Stomach (tissue), 8 donors: ENCODE measurements at regions not wholly inside any gene's neighbourhood (a gene's known extent, or its start where the extent isn't known, plus 50 kb on each side); places are given as distances from the start of the nearest gene placed in this dataset.

Experiments
- DNase-seq, 2 donors: peaks; one replicate each; pipeline versions ENCODE4 v3.0.0 to v3.0.0-alpha.2; 2013 to 2019
- H3K27ac ChIP-seq, 5 donors: fragments of 200-600 bp in 4 of 5; sonication (generic) in 4 of 5; one replicate each; pipeline ENCODE4 v1.5.1; 2013 to 2019; ENCODE audit warnings: mild to moderate bottlenecking in 1 of 5, moderate library complexity in 1 of 5
- H3K27me3 ChIP-seq, 3 donors: fragments of 200-600 bp; sonication (generic); one replicate each; pipeline ENCODE4 v1.5.1; 2017 to 2019; ENCODE audit warnings: mixed run types in 1 of 3
- H3K36me3 ChIP-seq, 4 donors: fragments of 200-600 bp; sonication (generic); 1 replicate in 3 of 4; 2 replicates in 1 of 4; pipeline ENCODE4 v1.5.1; 2016 to 2019
- H3K4me1 ChIP-seq, 4 donors: fragments of 200-600 bp; sonication (generic); one replicate each; pipeline ENCODE4 v1.5.1; 2016 to 2019
- H3K4me3 ChIP-seq, 4 donors: fragments of 200-600 bp; sonication (generic) in 3 of 4; one replicate each; pipeline ENCODE4 v1.5.1; 2016 to 2019; ENCODE audit warnings: mild to moderate bottlenecking in 1 of 4
- H3K9me3 ChIP-seq, 4 donors: fragments of 200-600 bp; sonication (generic); one replicate each; pipeline ENCODE4 v1.5.1; 2016 to 2019
- EP300 ChIP-seq: sonication (generic); formaldehyde crosslinking; IDR thresholded peaks from one replicate; pipeline ENCODE4 v1.6.1; 2017; ENCODE audit warnings: antibody characterized with exemption
- POLR2A ChIP-seq, 4 donors: fragments of 450-650 bp; IDR thresholded peaks; one replicate each; pipeline ENCODE4 v1.6.1; 2016; ENCODE audit warnings: antibody characterized with exemption in 4 of 4, control low read depth in 2 of 4, mild to moderate bottlenecking in 1 of 4, moderate library complexity in 1 of 4
- POLR2AphosphoS5 ChIP-seq, 3 donors: sonication (generic); formaldehyde crosslinking; IDR thresholded peaks; one replicate each; pipeline ENCODE4 v1.6.1; 2016; ENCODE audit warnings: antibody characterized with exemption in 3 of 3
- WGBS, 5 donors: extraction: QIAGEN DNeasy Blood & Tissue Kit in 3 of 5; methylation state at CpG; one replicate each; pipeline versions ENCODE4 v1.1.5 to v1.1.7; 2013 to 2018; 5-methylcytosine and 5-hydroxymethylcytosine counted together
- intact Hi-C: fragments of 100-400 bp; cut with DNase I; formaldehyde crosslinking; loops from one replicate; pipeline ENCODE4 v1.15.1; 2023; ENCODE audit warnings: low total_unique reads
- TF ChIP-seq, protein P1 (sequence below), 7 experiments: fragments of 450-650 bp in 4 of 7; fragments of 200-600 bp in 3 of 7; sonication (generic) in 3 of 7; IDR thresholded peaks; one replicate each; pipeline ENCODE4 v1.5.1; 2016 to 2019; ENCODE audit warnings: antibody characterized with exemption in 7 of 7, control low read depth in 2 of 7, mild to moderate bottlenecking in 1 of 7
- donor health status: healthy with polysubstance abuse.
- donor health status: Bipolar disorder and iron deficiency.
- donor health status: healthy.

DNA sequence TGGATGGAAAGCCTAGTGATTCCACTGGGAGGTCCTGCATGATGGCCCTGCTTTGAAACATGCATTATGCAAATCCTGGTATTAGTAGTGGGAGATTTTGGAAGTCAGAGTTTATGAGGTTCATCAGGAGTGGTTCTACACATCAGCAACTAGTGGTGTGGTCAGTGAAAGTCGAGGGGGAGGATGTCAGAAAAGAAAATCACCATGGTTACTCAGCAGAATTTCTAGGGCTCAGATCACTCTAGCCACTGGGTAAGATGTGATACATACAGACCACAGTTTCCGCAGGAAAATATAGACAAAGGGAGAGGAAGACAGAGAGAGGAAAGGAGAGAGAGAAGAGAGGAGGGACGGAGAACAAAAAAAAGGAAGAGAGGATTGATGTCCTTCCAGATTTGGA is 2100.7 kb upstream of the PIK3C3 start:
- H3K36me3 ChIP-seq, result no peaks in the 10 kb centered on the region
- no peaks in the 10 kb centered on the region for H3K4me1 ChIP-seq
- TF ChIP-seq EP300, result no peak
- TF ChIP-seq POLR2AphosphoS5 (IDR thresholded peaks at IDR 0.05), result no peak
- TF ChIP-seq, protein P1, sequence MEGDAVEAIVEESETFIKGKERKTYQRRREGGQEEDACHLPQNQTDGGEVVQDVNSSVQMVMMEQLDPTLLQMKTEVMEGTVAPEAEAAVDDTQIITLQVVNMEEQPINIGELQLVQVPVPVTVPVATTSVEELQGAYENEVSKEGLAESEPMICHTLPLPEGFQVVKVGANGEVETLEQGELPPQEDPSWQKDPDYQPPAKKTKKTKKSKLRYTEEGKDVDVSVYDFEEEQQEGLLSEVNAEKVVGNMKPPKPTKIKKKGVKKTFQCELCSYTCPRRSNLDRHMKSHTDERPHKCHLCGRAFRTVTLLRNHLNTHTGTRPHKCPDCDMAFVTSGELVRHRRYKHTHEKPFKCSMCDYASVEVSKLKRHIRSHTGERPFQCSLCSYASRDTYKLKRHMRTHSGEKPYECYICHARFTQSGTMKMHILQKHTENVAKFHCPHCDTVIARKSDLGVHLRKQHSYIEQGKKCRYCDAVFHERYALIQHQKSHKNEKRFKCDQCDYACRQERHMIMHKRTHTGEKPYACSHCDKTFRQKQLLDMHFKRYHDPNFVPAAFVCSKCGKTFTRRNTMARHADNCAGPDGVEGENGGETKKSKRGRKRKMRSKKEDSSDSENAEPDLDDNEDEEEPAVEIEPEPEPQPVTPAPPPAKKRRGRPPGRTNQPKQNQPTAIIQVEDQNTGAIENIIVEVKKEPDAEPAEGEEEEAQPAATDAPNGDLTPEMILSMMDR (IDR thresholded peaks at IDR 0.05), result no peak
- H3K27ac ChIP-seq, result no peak overlapping the region
- 56 to 73% (median 72%) methylated on average over 3 of the region's 3 CpGs for WGBS, 5 donors
- intact Hi-C loops, result no loop called here
- DNase-seq, result no peak
- no peaks in the 10 kb centered on the region for H3K27me3 ChIP-seq
- no peak overlapping the region for H3K4me3 ChIP-seq
- no peaks in the 10 kb centered on the region for H3K9me3 ChIP-seq

DNA sequence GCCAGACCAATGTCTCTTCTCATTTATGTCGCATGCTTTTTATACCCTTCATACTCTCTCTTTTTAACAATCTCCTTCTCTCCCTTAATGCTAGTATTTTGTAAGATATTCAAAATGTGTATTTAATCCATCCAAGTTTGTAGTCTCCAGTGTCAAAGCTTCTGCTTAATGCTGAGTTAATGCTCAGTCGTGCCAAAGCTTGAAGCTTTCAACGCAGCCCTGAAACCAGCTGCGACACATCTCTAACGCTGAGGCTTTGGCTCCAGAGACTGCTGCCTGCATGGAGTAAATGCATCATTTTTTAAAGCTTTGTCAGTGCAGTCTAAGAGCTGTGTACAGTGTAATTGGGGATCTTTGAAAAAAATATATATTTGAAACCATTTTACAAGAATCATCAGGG is 2108.8 kb upstream of the PIK3C3 start:
- H3K4me1 ChIP-seq, result peaks cover 0 to 9% (median 8%) of the 10 kb centered on the region in 4 donors
- intact Hi-C loops, result no loop called here
- TF ChIP-seq POLR2A (IDR thresholded peaks at IDR 0.05) (no peak), EP300 (no peak), POLR2AphosphoS5 (IDR thresholded peaks at IDR 0.05) (no peak)
- TF ChIP-seq, protein P1 (IDR thresholded peaks at IDR 0.05), result no peak
- H3K27me3 ChIP-seq, result peaks cover 0 to 9% (median 7%) of the 10 kb centered on the region in 3 donors
- H3K9me3 ChIP-seq, result no peaks in the 10 kb centered on the region
- no peak overlapping the region for H3K4me3 ChIP-seq
- no peak overlapping the region for H3K27ac ChIP-seq
- 46 to 79% (median 67%) methylated on average over 5 of the region's 5 CpGs for WGBS, 5 donors
- DNase-seq, result peak in 1 of 2 donors; percentile 90
- H3K36me3 ChIP-seq, result no peaks in the 10 kb centered on the region

DNA sequence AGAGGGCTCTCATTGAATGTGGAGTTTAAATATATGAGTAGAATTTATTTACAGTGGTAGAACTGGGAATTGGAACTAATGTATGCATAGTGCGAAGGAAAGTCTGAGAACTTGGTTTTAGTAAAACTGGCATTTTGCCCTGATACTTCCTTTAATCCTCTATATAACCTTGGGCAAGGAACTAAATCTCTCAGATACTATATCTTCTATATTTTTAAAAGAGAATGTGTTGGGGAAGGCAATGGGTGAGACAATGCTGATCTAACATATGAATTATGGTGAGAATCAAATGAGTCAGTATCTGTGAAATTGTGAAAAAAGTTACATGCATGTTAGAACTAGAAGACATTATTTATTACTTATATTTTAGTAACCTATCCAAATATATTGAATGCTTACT is 2109.4 kb upstream of the PIK3C3 start:
- intact Hi-C loops, result no loop called here
- Histone ChIP-seq H3K9me3 (no peaks in the 10 kb centered on the region), H3K4me1 (peaks cover 0 to 15% (median 14%) of the 10 kb centered on the region in 4 donors), H3K27me3 (peaks cover 0 to 12% (median 11%) of the 10 kb centered on the region in 3 donors), H3K36me3 (no peaks in the 10 kb centered on the region), H3K4me3 (no peak overlapping the region), H3K27ac (no peak overlapping the region)
- no peak for DNase-seq
- TF ChIP-seq EP300, result no peak
- TF ChIP-seq POLR2A (IDR thresholded peaks at IDR 0.05), result no peak
- TF ChIP-seq, protein P1 (IDR thresholded peaks at IDR 0.05), result no peak
- TF ChIP-seq POLR2AphosphoS5 (IDR thresholded peaks at IDR 0.05), result no peak
- 58 to 74% (median 71%) methylated on average over 1 of the region's 1 CpG for WGBS, 5 donors

DNA sequence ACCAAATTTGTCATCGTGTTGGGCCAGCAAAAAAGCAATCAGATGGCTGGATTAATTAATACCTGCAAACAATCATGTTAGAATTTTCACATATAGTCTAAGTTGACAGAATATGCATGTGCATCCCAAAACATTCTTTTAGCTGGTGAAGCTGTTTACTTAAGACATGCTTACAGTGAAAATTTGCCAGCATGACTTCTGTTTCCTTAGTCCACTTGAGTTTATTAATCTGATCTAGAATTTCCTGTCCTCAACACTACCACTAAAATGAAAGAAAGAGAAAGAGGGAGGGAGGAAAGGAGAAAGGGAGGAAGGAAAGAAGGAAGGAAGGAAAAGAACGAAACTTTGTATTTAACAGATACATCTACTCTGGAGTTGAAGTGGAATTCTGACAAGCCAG is 2109.9 kb upstream of the PIK3C3 start:
- H3K27ac ChIP-seq, result no peak overlapping the region
- intact Hi-C loops, result no loop called here
- peaks cover 0 to 17% (median 15%) of the 10 kb centered on the region in 4 donors for H3K4me1 ChIP-seq
- WGBS, 5 donors, result 52 to 70% (median 68%) methylated on average over 2 of the region's 2 CpGs
- no peaks in the 10 kb centered on the region for H3K9me3 ChIP-seq
- no peak for DNase-seq
- H3K36me3 ChIP-seq, result no peaks in the 10 kb centered on the region
- TF ChIP-seq POLR2AphosphoS5 (IDR thresholded peaks at IDR 0.05), result no peak
- TF ChIP-seq POLR2A (IDR thresholded peaks at IDR 0.05), result no peak
- TF ChIP-seq, protein P1 (IDR thresholded peaks at IDR 0.05), result no peak
- TF ChIP-seq EP300, result no peak
- H3K27me3 ChIP-seq, result peaks cover 0 to 12% (median 11%) of the 10 kb centered on the region in 3 donors
- H3K4me3 ChIP-seq, result no peak overlapping the region
